ENCODE measurements at regions not wholly inside any gene's neighbourhood (a gene's known extent, or its start where the extent isn't known, plus 50 kb on each side); places are given as distances from the start of the nearest gene placed in this dataset.
A peak's percentile ranks its signal among the peaks of the same experiment; 100 is the strongest.

GRCh38 chr3:59551834-59552233 is 502.0 kb upstream of the CFAP20DC start:
- H3K27ac ChIP-seq, result no peak overlapping the region
- no peak overlapping the region for H3K9ac ChIP-seq
- no peak overlapping the region for H3K4me2 ChIP-seq
- no peak for TF ChIP-seq Cebpa-rat (IDR thresholded peaks at IDR 0.05)
- H3K36me3 ChIP-seq, result no peaks in the 10 kb centered on the region
- H3K9me3 ChIP-seq, result no peaks in the 10 kb centered on the region
- no peaks in the 10 kb centered on the region for H3K4me1 ChIP-seq
- H3K4me3 ChIP-seq, result no peak overlapping the region
- H3K27me3 ChIP-seq, result no peaks in the 10 kb centered on the region
- no peaks in the 10 kb centered on the region for H4K20me1 ChIP-seq

DNA sequence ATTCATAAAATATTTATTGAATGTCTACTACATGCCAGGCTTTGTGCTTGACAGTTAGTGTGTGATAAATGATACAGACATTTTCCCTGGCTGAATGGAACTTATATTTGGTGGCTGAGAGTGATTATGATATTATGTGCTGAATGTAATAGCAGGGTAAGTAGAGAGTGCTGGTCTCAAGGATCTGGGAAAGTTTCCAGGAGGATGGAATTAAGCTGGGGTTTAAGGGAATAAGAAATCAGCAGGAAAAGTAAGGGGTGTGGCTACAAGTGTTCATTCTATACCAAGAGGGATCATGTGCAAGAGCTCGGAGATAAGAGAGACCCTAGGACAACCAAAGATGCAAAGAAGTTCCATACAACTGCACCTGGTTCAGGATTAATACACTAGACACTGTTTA is 500.1 kb upstream of the CFAP20DC start:
- H3K9me3 ChIP-seq, result no peaks in the 10 kb centered on the region
- H3K9ac ChIP-seq, result no peak overlapping the region
- H4K20me1 ChIP-seq, result no peaks in the 10 kb centered on the region
- no peak for TF ChIP-seq Cebpa-rat (IDR thresholded peaks at IDR 0.05)
- no peaks in the 10 kb centered on the region for H3K4me1 ChIP-seq
- no peak overlapping the region for H3K27ac ChIP-seq
- no peak overlapping the region for H3K4me2 ChIP-seq
- no peaks in the 10 kb centered on the region for H3K27me3 ChIP-seq
- H3K4me3 ChIP-seq, result no peak overlapping the region
- no peaks in the 10 kb centered on the region for H3K36me3 ChIP-seq

DNA sequence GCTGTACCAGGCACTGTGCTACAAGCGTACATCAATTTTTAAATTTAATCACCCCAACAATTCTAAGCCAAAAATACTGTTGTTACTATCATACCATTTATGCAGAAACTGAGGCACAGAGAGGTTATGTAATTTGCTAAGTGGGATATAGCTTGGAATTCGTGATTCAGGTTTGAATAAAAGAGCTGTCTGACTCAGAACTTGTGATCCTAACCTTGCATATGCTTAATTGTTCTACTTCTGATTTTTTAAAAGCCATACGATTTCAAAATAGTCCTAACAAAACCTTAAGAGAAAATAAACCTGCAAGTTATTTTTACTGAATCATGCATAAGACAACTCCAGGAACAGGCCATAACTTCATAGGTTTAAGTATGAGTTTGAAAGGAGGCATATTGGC is 498.0 kb upstream of the CFAP20DC start:
- TF ChIP-seq Cebpa-rat (IDR thresholded peaks at IDR 0.05), result no peak

GRCh38 chr3:59546522-59546921 is 496.7 kb upstream of the CFAP20DC start:
- Histone ChIP-seq H3K4me1 (peaks cover 15% of the 10 kb centered on the region), H4K20me1 (no peaks in the 10 kb centered on the region), H3K27ac (no peak overlapping the region), H3K27me3 (no peaks in the 10 kb centered on the region), H3K36me3 (no peaks in the 10 kb centered on the region), H3K9me3 (no peaks in the 10 kb centered on the region), H3K9ac (no peak overlapping the region), H3K4me3 (no peak overlapping the region), H3K4me2 (no peak overlapping the region)
- no peak for TF ChIP-seq Cebpa-rat (IDR thresholded peaks at IDR 0.05)

More for the DNA sequence above, 498.0 kb upstream of the CFAP20DC start:
- H3K27ac ChIP-seq, result no peak overlapping the region
- H3K36me3 ChIP-seq, result no peaks in the 10 kb centered on the region
- no peak overlapping the region for H3K4me3 ChIP-seq
- H3K4me1 ChIP-seq, result peaks cover 6% of the 10 kb centered on the region
- H3K9ac ChIP-seq, result no peak overlapping the region
- H4K20me1 ChIP-seq, result no peaks in the 10 kb centered on the region
- H3K9me3 ChIP-seq, result no peaks in the 10 kb centered on the region
- no peak overlapping the region; the same call in 1 of the 2 replicates for H3K4me2 ChIP-seq
- H3K27me3 ChIP-seq, result no peaks in the 10 kb centered on the region

DNA sequence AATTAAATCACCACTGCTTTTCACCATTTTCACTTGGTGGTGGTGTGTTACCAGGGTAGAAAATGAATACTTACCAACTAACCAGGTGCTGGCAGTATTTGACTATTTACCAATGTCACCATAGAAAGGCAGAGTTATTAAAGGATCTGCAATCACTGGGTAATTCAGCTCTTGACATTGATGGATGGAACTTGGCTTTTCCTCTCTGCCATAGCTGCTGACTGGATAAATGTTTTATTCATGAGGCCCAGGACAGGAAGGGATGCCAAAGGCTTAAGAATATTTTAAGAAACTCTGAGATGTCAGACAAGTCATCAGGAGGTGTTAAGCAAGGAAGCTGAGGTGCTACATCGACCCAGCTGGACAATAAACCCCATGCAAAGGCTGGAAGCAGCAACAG is 495.5 kb upstream of the CFAP20DC start:
- no peaks in the 10 kb centered on the region for H4K20me1 ChIP-seq
- H3K4me3 ChIP-seq, result no peak overlapping the region
- no peaks in the 10 kb centered on the region for H3K36me3 ChIP-seq
- H3K27me3 ChIP-seq, result no peaks in the 10 kb centered on the region
- TF ChIP-seq Cebpa-rat (IDR thresholded peaks at IDR 0.05), result no peak
- H3K9ac ChIP-seq, result no peak overlapping the region
- H3K4me1 ChIP-seq, result peaks cover 15% of the 10 kb centered on the region
- H3K27ac ChIP-seq, result no peak overlapping the region
- H3K9me3 ChIP-seq, result no peaks in the 10 kb centered on the region
- no peak overlapping the region for H3K4me2 ChIP-seq

DNA sequence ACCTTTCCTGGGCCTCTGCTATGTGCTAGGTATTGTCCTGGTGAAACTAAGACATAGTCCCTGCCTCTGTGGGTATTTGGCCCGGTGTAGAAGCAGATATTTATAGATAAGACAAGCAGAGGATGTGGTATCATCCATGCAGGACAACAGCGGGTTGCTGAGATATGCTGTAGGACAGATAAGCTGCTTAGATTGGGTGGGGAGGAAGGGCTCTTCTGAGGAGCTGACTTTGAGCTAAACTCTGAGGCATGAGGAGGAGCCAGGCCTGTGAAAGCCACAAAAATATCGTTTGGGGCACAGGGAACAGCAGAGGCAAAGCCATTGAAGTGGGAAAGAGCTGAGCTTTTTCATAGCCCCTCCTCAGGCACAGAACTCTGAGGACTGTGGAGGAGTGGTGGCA is 492.5 kb upstream of the CFAP20DC start:
- Histone ChIP-seq H3K27ac (peak overlapping the region; percentile 5; the same call in 1 of the 2 replicates), H3K9me3 (no peaks in the 10 kb centered on the region), H3K27me3 (no peaks in the 10 kb centered on the region), H3K4me3 (no peak overlapping the region), H3K4me2 (peak overlapping the region; percentile 54), H3K36me3 (no peaks in the 10 kb centered on the region), H3K4me1 (peaks cover 15% of the 10 kb centered on the region), H4K20me1 (no peaks in the 10 kb centered on the region), H3K9ac (no peak overlapping the region)
- TF ChIP-seq Cebpa-rat (IDR thresholded peaks at IDR 0.05), result no peak

GRCh38 chr3:59540696-59541095 is 490.9 kb upstream of the CFAP20DC start:
- Histone ChIP-seq H3K27me3 (no peaks in the 10 kb centered on the region), H3K4me1 (peaks cover 15% of the 10 kb centered on the region), H4K20me1 (no peaks in the 10 kb centered on the region), H3K4me2 (no peak overlapping the region), H3K4me3 (no peak overlapping the region), H3K36me3 (no peaks in the 10 kb centered on the region), H3K27ac (no peak overlapping the region), H3K9me3 (no peaks in the 10 kb centered on the region), H3K9ac (no peak overlapping the region)
- TF ChIP-seq Cebpa-rat (IDR thresholded peaks at IDR 0.05), result no peak

GRCh38 chr3:59540241-59540640 is 490.4 kb upstream of the CFAP20DC start:
- Histone ChIP-seq H3K9ac (no peak overlapping the region), H3K27ac (no peak overlapping the region), H3K36me3 (no peaks in the 10 kb centered on the region), H3K9me3 (no peaks in the 10 kb centered on the region), H3K4me1 (peaks cover 15% of the 10 kb centered on the region), H4K20me1 (no peaks in the 10 kb centered on the region), H3K27me3 (no peaks in the 10 kb centered on the region), H3K4me2 (no peak overlapping the region), H3K4me3 (no peak overlapping the region)
- no peak for TF ChIP-seq Cebpa-rat (IDR thresholded peaks at IDR 0.05)

DNA sequence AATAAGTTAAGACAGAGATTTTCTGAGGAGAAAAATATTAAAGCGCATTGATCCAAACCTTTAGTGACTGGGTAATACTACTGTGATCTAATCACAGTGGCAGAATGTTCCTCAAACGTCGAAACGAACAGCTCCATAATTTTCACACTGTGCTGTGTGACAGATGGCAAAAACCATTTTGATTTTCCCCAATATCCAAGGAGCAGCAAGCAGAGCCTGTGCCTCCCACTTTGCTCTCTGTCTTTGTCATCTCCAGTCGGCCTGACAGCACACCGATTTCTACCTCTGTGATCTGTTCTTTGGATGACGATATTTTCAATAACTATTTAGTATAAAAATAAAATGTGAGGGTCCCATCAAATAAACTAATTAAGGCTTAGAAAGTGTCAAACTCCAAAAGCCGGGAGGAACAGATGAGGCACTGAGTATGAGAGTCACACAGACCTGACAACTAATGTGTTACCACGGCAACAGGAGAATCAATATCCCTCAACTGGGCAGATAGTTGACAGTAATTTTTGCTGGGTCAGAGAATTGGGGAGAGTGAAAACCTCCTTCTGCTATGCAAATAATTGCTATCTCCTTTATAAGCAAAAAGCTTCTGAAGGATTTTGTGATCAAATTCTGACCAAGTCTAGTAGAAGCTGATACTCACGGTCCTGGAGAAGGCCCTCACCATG is 489.1 kb upstream of the CFAP20DC start:
- Histone ChIP-seq H3K4me1 (peaks cover 15% of the 10 kb centered on the region), H3K9me3 (no peaks in the 10 kb centered on the region)
- TF ChIP-seq Cebpa-rat (IDR thresholded peaks at IDR 0.05), result no peak

DNA sequence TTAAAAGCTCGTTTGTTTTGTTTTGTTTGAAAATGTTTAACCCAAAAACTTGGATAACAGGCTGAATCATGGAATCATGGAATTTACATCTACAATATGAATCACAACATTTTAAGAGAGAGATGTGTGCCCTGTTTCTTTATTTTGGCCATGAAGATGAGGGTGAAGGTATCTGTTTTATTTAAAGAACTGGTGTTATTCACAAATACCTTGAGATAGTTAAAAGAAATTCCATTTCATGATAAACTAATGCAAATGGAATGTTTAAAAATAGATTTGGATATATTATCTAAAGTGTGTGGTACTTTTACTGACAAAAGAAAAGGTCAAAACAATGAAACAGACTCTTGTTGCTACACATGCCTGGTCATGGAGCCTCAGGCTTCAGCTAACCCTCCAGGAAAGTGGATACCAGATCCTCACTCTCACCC is 486.0 kb upstream of the CFAP20DC start:
- H3K36me3 ChIP-seq, result no peaks in the 10 kb centered on the region
- no peaks in the 10 kb centered on the region for H3K27me3 ChIP-seq
- H3K9me3 ChIP-seq, result no peaks in the 10 kb centered on the region
- no peak overlapping the region for H3K4me2 ChIP-seq
- H3K27ac ChIP-seq, result no peak overlapping the region
- TF ChIP-seq Cebpa-rat (IDR thresholded peaks at IDR 0.05), result no peak
- H4K20me1 ChIP-seq, result no peaks in the 10 kb centered on the region
- H3K9ac ChIP-seq, result no peak overlapping the region
- no peak overlapping the region for H3K4me3 ChIP-seq
- no peaks in the 10 kb centered on the region for H3K4me1 ChIP-seq

More for the DNA sequence above, 489.1 kb upstream of the CFAP20DC start:
- Histone ChIP-seq H3K9ac (no peak overlapping the region), H3K27me3 (no peaks in the 10 kb centered on the region), H3K36me3 (no peaks in the 10 kb centered on the region), H3K4me3 (no peak overlapping the region), H4K20me1 (no peaks in the 10 kb centered on the region), H3K4me2 (no peak overlapping the region), H3K27ac (no peak overlapping the region)

GRCh38 chr3:59531994-59532393 is 482.2 kb upstream of the CFAP20DC start:
- Histone ChIP-seq H3K36me3 (no peaks in the 10 kb centered on the region), H3K4me1 (no peaks in the 10 kb centered on the region), H3K4me2 (no peak overlapping the region), H3K9ac (no peak overlapping the region), H4K20me1 (no peaks in the 10 kb centered on the region), H3K4me3 (no peak overlapping the region), H3K27ac (no peak overlapping the region), H3K27me3 (no peaks in the 10 kb centered on the region), H3K9me3 (no peaks in the 10 kb centered on the region)
- TF ChIP-seq Cebpa-rat (IDR thresholded peaks at IDR 0.05), result no peak
